Natural killer cell treated with Interleukin-12 subunit alpha and Interleukin-12 subunit beta and Interleukin-15 and Interleukin-18, amount 100 ng/mL, for 72 hours (primary cell): ENCODE measurements at regions not wholly inside any gene's neighbourhood (a gene's known extent, or its start where the extent isn't known, plus 50 kb on each side); places are given as distances from the start of the nearest gene placed in this dataset.

Experiments used
- ATAC-seq, 2 donors: fragments of 150-1000 bp; cut with Tn5 transposase in 1 of 2; sonication (Bioruptor Pico), chemical (Tn5 transposase) in 1 of 2; 2 replicates each; pipeline ENCODE4 v1.10.0; 2021
- DNase-seq: peaks from one replicate; pipeline ENCODE4 v3.0.0; 2022; ENCODE audit warnings: low spot score
- H3K27ac Mint-ChIP-seq, 2 donors: 1 replicate in 1 of 2; 2 replicates in 1 of 2; pipeline ENCODE4 v1.8.0; 2022; ENCODE audit warnings: mixed read lengths in 2 of 2, mild to moderate bottlenecking in 1 of 2, moderate library complexity in 1 of 2
- H3K27me3 Mint-ChIP-seq, 2 donors: 1 replicate in 1 of 2; 2 replicates in 1 of 2; pipeline ENCODE4 v1.8.0; 2022; ENCODE audit warnings: mixed read lengths in 2 of 2
- H3K36me3 Mint-ChIP-seq: one replicate; pipeline ENCODE4 v1.8.0; 2022; ENCODE audit warnings: mixed read lengths
- H3K4me1 Mint-ChIP-seq, 2 donors: 1 replicate in 1 of 2; 2 replicates in 1 of 2; pipeline ENCODE4 v1.8.0; 2022; ENCODE audit warnings: low read depth in 2 of 2, mixed read lengths in 2 of 2, mild to moderate bottlenecking in 1 of 2
- H3K4me3 Mint-ChIP-seq: one replicate; pipeline ENCODE4 v1.8.0; 2022; ENCODE audit warnings: mixed read lengths
- H3K9me3 Mint-ChIP-seq: 2 replicates; pipeline ENCODE4 v1.8.0; 2022; ENCODE audit warnings: mixed read lengths

DNA sequence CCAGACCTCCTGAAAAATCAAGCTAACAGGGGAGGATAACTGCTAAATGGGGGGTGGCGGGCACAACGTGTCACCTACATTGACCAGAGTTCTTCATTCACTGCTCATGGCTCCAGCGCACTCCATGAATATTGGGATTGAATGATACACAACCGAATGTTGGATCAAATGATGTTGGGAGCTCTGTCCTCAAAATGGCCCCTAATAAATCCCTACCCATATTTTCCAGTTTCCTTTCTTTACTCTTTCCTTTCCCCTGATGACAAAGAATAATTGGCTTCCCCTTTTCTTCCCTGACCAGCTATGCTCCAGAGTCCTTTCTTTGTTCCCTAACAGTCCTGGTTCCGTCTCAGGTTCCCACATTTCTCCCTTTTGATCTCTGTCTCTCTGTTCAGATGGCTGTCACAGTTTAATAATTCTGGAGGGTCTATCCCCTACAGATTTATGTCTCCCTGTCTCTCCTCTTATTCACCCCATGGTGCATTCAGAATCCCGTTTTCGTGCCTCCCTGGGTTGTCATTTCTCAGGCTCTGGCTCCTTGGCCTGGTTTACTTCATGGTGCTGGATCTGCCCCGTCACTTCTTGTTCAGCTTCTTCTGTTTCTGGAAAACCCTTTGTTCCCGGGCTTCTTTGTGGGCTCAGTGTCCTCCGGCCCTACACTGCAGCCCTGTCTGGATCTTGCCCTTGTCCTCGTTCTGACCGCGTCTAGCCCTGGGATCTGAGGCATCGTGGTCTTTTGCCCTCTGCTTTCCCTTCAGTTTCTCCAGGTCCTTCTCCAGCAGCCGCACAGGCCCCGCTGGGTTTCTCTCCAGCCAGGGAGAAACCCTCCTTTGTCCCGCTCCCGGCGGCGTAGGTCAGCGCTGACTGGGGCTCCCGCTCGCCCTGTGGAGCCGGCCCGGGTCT lies 78.3 kb downstream of the NDUFS5 start:
- H3K27me3 Mint-ChIP-seq: peaks cover 0 to 11% of the 10 kb centered on the region in 2 donors
- no peak for ATAC-seq
- no peaks in the 10 kb centered on the region for H3K9me3 Mint-ChIP-seq
- no peaks in the 10 kb centered on the region for H3K36me3 Mint-ChIP-seq
- DNase-seq: no peak
- peak overlapping the region; percentile 36 for H3K4me3 Mint-ChIP-seq
- H3K27ac Mint-ChIP-seq: no peak overlapping the region
- peaks cover 16 to 26% of the 10 kb centered on the region in 2 donors for H3K4me1 Mint-ChIP-seq

DNA sequence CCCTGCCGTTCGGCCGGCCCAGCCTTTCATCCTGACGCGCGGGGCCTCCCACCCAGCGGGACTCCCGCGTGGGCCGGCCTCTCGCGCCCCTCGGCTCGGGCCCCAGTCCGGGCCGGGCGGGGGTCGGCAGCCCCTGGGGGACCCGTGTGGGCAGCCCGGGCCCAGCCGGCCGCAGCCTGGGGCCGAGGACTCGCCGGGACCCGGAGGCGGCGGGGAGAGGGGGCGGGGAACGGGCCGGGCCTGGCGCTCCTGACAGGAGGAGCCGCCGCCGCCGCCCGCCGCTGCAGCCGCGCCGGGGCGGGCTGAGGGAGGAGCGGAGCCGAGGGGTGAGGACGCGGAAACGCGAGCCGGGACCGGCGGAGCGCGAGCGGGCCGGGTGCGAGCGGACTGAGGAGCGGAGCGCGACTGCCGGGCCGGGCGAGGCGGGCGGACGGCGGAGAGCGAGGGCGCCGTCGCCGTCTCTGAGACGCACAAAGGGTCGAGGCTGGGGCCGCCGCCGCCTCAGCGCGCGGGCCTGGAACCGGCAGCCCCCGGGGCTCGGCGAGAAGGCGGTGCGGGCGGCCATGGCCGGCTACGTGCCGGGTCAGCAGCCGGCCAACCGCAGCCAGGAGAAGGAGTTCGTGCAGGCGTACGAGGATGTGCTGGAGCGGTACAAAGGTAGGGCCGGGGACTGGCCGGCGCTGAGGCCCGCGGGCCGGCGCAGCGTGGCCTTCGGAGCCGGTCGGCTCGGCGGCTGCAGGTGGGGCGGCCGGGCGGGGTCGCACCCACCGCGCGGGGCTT lies 79.1 kb downstream of the NDUFS5 start:
- peaks cover 24 to 27% of the 10 kb centered on the region in 2 donors for H3K4me1 Mint-ChIP-seq
- no peaks in the 10 kb centered on the region for H3K9me3 Mint-ChIP-seq
- H3K27me3 Mint-ChIP-seq: peaks cover 0 to 11% of the 10 kb centered on the region in 2 donors
- no peak overlapping the region for H3K27ac Mint-ChIP-seq
- H3K4me3 Mint-ChIP-seq: no peak overlapping the region
- ATAC-seq: peak; percentile 83 to 85
- no peaks in the 10 kb centered on the region for H3K36me3 Mint-ChIP-seq
- DNase-seq: peak; percentile 77

DNA sequence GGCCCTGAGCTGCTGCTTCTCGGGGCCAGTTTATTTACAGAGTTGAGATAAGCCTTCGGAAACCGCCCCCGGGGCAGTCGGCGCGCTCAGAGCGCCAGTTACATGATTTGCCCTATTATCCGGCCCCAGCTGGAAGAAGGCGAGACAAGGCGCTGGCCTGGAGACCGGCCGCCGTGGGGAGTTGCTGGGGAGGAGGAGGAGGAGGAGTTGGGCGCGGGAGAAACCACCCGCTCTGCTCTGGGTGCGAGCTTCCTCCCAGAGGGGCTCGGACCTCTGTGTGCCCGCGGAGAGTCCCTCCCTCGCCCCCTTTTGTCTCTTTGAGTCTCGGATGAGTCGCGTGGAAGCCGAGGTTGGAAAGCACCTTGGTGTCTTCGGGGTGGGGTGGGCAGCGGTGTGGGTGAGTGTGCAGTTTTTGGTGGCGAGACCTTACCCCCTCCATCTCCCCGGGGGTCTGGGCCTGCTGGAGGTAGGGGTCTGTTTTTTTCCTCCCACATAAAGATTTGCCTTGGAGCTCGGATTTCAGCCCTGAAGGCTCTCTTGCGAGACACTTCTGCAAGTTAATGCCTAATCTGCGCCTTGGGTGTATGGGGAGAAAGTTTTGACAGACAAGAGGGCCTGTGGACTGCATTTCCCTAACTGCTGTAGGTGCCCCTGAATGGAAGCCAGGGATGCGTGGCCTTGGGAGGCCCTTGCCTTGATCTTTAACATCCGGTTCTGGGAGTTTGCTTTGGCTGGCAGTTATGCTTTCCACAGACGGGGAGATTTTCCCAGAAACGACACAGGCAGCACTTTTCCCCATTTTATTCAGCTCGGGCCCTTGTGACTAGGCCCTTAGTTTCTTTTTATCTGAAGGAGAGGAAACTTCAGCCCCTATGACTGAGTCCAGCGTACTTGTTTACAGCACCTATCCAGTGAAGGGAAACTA lies 80.0 kb downstream of the NDUFS5 start:
- DNase-seq: peak; percentile 86
- Mint-ChIP-seq H3K4me3 (no peak overlapping the region), H3K36me3 (no peaks in the 10 kb centered on the region), H3K27ac (peak overlapping the region in 1 of 2 donors; percentile 68), H3K27me3 (peaks cover 0 to 11% of the 10 kb centered on the region in 2 donors), H3K9me3 (no peaks in the 10 kb centered on the region), H3K4me1 (peaks cover 30 to 32% of the 10 kb centered on the region in 2 donors)
- ATAC-seq: peak; percentile 67 to 75

DNA sequence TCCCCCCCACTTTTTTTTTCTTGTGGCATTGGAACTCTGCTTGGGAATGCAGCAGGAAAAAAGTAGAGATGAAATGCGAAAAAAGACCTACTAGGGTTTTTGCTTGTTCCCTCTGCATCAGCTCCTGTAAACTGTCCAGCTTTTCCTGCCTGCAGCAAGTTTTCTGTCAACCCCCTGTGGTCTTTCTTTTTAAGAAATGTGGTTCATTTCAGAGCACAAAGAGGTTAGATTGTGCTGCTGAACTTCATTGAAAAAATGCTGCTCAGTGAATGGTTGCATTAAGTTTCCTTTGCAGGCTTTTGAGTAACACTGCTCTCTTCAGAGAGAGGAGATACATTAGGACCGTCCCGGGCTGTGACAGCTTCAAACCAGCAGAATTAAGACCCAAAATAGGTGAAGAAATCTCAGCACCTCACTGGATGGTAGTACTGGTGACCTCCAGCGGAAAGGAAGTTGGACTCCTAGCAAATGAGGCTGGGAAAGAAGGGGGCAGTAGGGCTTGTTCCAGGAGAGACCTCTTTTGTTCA lies 80.7 kb downstream of the NDUFS5 start:
- H3K4me3 Mint-ChIP-seq: no peak overlapping the region
- ATAC-seq: no peak
- peak overlapping the region in 1 of 2 donors; percentile 68 for H3K27ac Mint-ChIP-seq

DNA sequence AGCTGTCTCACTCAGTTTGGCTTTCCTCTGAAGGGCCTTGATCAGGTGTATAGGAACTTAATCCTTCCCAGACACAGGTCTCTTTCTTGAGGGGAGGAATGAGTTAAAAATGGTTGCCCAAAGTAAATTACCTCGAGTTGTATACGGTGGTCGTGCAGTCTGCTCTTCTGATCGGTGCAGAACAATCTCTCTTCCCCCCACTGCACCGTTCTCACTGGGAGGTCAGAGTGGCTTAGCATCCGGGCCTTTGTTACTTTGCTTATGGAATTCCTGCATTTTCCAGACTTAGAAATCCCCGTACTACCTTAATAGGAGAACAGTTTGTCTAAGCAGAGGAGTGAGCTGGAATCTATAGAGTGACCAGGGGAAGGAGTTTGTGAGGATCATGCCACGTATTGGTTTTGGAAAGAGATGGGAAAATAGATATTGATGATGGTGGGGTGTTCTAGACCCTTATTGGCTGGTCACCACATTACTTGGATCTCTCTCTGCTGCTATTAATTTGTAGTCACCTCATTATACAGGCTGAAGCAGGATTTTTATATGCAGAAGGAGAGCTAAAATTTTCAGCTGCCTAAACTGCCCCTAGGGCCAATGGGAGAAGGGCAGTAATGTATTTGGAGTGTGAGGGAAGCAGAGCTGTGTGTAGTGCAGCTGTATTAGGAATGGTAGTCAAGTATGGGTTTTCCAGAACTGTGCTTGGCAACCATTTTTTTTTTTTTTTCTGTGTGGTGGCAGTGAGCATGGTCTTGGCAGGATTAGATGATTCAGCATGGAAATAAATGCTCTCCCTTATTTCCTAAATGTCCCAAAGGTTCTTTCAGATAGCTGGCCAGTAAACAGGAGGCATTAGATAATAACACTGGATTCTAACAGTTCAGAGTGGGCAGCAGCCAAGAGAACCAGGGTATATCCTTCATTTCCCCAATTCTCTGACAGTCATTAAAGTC lies 81.5 kb downstream of the NDUFS5 start:
- no peak for ATAC-seq
- H3K4me3 Mint-ChIP-seq: no peak overlapping the region
- DNase-seq: no peak
- H3K36me3 Mint-ChIP-seq: no peaks in the 10 kb centered on the region
- H3K4me1 Mint-ChIP-seq: peaks cover 23 to 25% of the 10 kb centered on the region in 2 donors
- peaks cover 0 to 8% of the 10 kb centered on the region in 2 donors for H3K27me3 Mint-ChIP-seq
- H3K27ac Mint-ChIP-seq: no peak overlapping the region
- no peaks in the 10 kb centered on the region for H3K9me3 Mint-ChIP-seq

More for the DNA sequence above, 80.7 kb downstream of the NDUFS5 start:
- H3K27me3 Mint-ChIP-seq: peaks cover 0 to 11% of the 10 kb centered on the region in 2 donors
- DNase-seq: no peak
- no peaks in the 10 kb centered on the region for H3K9me3 Mint-ChIP-seq
- peaks cover 30 to 32% of the 10 kb centered on the region in 2 donors for H3K4me1 Mint-ChIP-seq
- no peaks in the 10 kb centered on the region for H3K36me3 Mint-ChIP-seq

DNA sequence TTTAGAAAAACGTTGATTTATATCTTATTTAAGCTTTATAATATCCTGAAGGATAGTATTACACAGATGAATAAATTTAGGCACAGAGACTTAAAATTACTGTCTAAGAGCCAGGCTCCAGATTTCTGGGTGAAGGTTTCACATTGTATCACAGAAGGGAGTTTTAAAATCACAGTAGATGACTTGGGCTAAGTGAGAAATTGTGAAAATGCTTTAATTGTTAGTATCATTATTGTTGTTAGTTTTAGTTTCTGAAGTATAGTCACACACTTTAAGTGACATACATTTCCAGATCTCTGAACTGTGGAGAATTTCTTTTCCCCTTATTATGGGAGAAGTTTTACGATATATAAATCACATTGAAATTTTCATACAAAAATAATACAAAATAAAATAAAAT lies 83.5 kb downstream of the NDUFS5 start:
- H3K4me3 Mint-ChIP-seq: peak overlapping the region; percentile 56
- ATAC-seq (peak; percentile 40 to 68), DNase-seq (no peak)

DNA sequence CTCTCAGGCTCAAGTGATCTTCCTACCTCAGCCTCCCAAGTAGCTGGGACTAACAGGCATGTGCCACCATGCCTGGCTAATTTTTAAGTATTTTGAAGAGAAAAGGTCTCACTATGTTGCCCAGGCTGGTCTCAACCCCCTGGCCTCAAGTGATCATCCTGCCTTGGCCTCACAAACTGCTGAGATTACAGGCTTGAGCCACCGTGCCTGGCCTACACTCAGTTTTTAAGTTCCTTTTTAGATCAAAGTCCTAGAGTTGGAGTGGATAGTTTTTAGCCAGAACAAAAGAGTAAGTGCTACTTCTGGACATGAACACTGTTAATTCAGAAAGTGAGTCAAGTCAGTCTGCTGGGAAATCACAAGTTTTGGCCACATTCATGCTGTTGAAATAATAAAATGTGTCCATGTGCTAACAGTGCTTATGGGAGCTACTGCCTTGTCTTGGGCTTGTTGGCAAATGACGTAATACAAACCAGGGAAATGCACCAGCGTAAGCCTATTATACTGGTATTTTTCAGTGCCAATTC lies 84.2 kb downstream of the NDUFS5 start:
- Mint-ChIP-seq H3K9me3 (no peaks in the 10 kb centered on the region), H3K27me3 (peaks cover 0 to 8% of the 10 kb centered on the region in 2 donors), H3K27ac (peak overlapping the region; percentile 66 to 97), H3K4me3 (peak overlapping the region; percentile 56), H3K4me1 (peaks cover 15 to 16% of the 10 kb centered on the region in 2 donors), H3K36me3 (no peaks in the 10 kb centered on the region)
- peak; percentile 41 to 77 for ATAC-seq
- DNase-seq: no peak

More for the DNA sequence above, 83.5 kb downstream of the NDUFS5 start:
- no peaks in the 10 kb centered on the region for H3K9me3 Mint-ChIP-seq
- H3K4me1 Mint-ChIP-seq: peaks cover 15 to 18% of the 10 kb centered on the region in 2 donors
- H3K36me3 Mint-ChIP-seq: no peaks in the 10 kb centered on the region
- H3K27ac Mint-ChIP-seq: peak overlapping the region in 1 of 2 donors; percentile 97
- H3K27me3 Mint-ChIP-seq: peaks cover 0 to 9% of the 10 kb centered on the region in 2 donors

DNA sequence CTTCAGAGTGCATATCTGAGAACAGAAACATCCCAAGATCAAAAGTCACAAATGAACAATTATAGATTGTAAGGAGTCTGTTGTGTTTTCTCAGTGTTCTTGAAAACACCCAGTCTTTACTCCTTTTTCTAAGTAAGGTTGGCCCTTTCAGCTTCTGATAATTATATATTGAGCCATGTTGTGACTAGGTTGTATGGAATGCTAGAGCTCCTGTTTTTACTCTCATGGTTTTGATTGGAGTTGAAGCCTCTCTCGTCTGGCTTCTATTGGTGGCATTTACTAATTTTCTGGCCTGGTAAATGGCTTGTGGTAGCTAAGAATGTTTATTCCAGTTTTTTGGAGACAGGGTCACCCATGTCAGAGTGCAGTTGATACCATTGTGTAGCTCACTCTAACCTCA lies 84.7 kb downstream of the NDUFS5 start:
- Mint-ChIP-seq H3K27ac (peak overlapping the region; percentile 66 to 97), H3K4me3 (peak overlapping the region; percentile 56), H3K27me3 (peaks cover 0 to 8% of the 10 kb centered on the region in 2 donors), H3K9me3 (no peaks in the 10 kb centered on the region), H3K36me3 (no peaks in the 10 kb centered on the region), H3K4me1 (peaks cover 15 to 16% of the 10 kb centered on the region in 2 donors)
- no peak for ATAC-seq
- DNase-seq: no peak

DNA sequence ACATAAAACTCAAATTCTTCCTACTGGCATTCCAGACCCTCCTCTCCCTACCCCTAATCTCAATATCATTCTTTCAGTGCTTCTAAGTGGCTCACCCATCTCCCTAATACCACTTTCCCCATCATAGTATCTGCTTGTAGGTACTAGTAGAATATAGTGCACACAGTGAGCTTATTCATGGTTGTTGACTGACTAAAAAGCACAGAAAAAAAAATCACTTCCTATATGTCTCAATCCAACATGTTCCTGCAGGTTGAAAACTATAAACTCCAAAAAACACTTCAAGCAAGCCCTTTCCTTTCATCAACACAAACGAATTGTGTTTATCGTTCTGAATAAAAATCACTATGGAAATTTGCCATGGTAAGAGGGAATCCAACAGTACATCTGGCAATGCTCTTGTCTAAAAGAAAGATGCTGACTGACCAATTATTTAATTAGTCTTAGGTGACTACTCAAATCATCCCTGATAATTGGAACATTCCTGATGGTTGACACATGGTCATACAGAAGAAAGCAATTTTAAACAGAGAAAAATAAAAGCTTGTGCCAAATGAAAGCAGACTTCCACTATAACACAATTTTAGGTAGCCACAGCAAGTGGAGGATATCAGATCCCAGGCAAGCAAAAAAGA lies 87.1 kb downstream of the NDUFS5 start:
- H3K4me1 Mint-ChIP-seq: peaks cover 13 to 15% of the 10 kb centered on the region in 2 donors
- DNase-seq (no peak), ATAC-seq (no peak)
- no peaks in the 10 kb centered on the region for H3K9me3 Mint-ChIP-seq
- peaks cover 0 to 6% of the 10 kb centered on the region in 2 donors for H3K27me3 Mint-ChIP-seq
- H3K36me3 Mint-ChIP-seq: no peaks in the 10 kb centered on the region
- peak overlapping the region in 1 of 2 donors; percentile 8 for H3K27ac Mint-ChIP-seq
- H3K4me3 Mint-ChIP-seq: no peak overlapping the region

DNA sequence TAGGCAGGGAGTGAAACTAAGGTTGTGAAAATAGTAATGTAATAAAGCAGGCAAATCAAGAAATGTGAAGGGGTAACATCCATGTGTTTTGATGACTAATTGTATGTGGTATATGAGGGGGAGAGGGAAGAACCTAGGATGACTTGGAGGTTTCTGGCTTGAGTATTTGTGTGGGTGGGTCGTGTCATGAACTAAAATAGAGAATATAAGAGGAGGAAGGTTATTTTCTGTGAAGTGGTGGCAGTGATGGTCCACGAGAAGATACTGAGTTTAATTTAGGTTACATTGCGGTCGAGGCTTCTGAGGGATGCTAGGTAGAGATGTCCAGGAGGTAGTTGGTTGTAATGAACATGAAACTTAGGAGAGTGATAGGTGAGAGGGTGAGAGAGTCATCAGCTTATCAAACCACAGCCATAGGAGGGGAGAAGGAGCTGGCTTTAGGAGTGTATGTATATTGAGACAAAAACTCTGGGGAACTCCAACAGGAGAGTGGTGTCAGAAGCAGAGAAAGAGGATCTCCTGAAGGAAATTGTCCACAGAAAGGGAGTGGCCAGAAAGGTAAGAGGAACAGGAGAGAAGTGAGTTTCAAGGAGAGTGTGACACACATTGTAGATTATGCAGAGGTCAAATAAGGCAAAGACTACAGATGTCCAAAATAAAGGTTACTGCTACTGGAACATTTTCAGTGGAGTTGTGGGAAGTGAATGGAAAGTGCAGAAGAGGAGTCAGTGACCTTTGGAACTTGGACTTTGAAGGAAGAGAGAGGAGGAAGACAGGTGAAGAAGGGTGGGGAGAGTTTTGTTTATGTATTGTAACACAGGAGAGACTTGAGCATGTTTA lies 89.0 kb upstream of the MACF1 start:
- Mint-ChIP-seq H3K36me3 (no peaks in the 10 kb centered on the region), H3K4me1 (peaks cover 4 to 10% of the 10 kb centered on the region in 2 donors), H3K9me3 (no peaks in the 10 kb centered on the region), H3K4me3 (no peak overlapping the region), H3K27ac (no peak overlapping the region), H3K27me3 (peaks cover 0 to 6% of the 10 kb centered on the region in 2 donors)
- ATAC-seq (peak; percentile 51 to 56), DNase-seq (no peak)

DNA sequence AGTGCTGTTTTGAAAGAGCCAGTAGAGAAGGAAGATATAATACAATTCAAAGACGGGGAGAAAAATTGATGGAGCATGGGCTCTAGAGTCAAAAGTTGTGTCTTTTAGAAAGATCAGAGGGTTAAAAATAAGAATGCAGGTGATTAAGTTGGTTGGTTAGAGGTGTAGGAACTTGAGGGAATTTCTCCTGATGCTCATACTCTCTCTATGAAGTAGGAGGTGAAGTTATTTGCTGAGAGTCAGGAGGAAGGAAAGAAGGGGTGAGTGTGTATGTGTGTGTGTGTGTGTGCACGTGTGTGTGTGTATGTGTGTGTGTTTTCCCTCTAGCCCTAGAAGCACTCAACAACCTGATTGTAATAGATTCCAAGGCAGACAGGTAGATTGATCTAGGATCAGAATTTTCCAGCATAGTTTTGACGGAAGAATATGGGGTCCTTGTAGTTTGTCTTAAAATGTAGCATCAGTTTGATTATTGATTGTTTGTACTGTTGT lies 88.3 kb upstream of the MACF1 start:
- peaks cover 0 to 9% of the 10 kb centered on the region in 2 donors for H3K4me1 Mint-ChIP-seq
- no peak for DNase-seq
- no peak overlapping the region for H3K4me3 Mint-ChIP-seq
- no peaks in the 10 kb centered on the region for H3K36me3 Mint-ChIP-seq
- peaks cover 0 to 6% of the 10 kb centered on the region in 2 donors for H3K27me3 Mint-ChIP-seq
- no peak overlapping the region for H3K27ac Mint-ChIP-seq
- no peak for ATAC-seq
- no peaks in the 10 kb centered on the region for H3K9me3 Mint-ChIP-seq
